Pancreas (tissue), 10 donors: ENCODE measurements at regions not wholly inside any gene's neighbourhood (a gene's known extent, or its start where the extent isn't known, plus 50 kb on each side); places are given as distances from the start of the nearest gene placed in this dataset.

Experiments
- ATAC-seq, 4 donors: fragments of 200-7000 bp; cut with Tn5 transposase; one replicate each; pipeline versions ENCODE4 v1.8.0 to v1.9.1; 2020; ENCODE audit warnings: mild to moderate bottlenecking in 4 of 4, moderate library complexity in 4 of 4
- DNase-seq, 6 donors: peaks; one replicate each; pipeline ENCODE4 v3.0.0-alpha.2; 2020
- FAIRE-seq: peaks from 2 replicates; lab custom pipeline; 2012; peaks lifted over from hg19 to GRCh38; lab: Jason Lieb, UNC
- H3K27ac ChIP-seq, 4 donors: fragments of 200-600 bp; sonication (generic); 1 replicate in 3 of 4; 2 replicates in 1 of 4; pipeline versions ENCODE4 v1.5.0 to v1.8.0; 2020
- H3K27me3 ChIP-seq, 4 donors: fragments of 200-600 bp; one replicate each; pipeline ENCODE4 v1.8.0; 2021
- H3K36me3 ChIP-seq, 3 donors: fragments of 200-600 bp; sonication (generic) in 1 of 3; one replicate each; pipeline versions ENCODE4 v1.5.0 to v1.8.0; 2020 to 2021
- H3K4me1 ChIP-seq, 3 donors: fragments of 200-600 bp; one replicate each; pipeline ENCODE4 v1.8.0; 2021
- H3K4me3 ChIP-seq, 4 donors: fragments of 200-600 bp; sonication (generic) in 2 of 4; one replicate each; pipeline versions ENCODE4 v1.5.0 to v1.8.0; 2020 to 2021
- H3K9me3 ChIP-seq, 4 donors: fragments of 200-600 bp; one replicate each; pipeline ENCODE4 v1.8.0; 2021
- CTCF ChIP-seq, 4 donors: fragments of 200-600 bp; sonication (generic) in 3 of 4; IDR thresholded peaks; one replicate each; pipeline versions ENCODE4 v1.5.0 to v1.8.0; 2021; ENCODE audit warnings: antibody characterized with exemption in 4 of 4
- WGBS, 2 donors: extraction: QIAGEN DNeasy Blood & Tissue Kit; methylation state at CpG; one replicate each; pipeline ENCODE4 v1.1.7; 2013; 5-methylcytosine and 5-hydroxymethylcytosine counted together
- intact Hi-C, 3 donors: fragments of 100-400 bp; cut with DNase I; formaldehyde crosslinking; loops; one replicate each; pipeline versions ENCODE4 v1.11.1 to v1.14.2; 2022
- donor health status: healthy with polysubstance abuse.
- donor health status: DM: no; HTN: no; CAD: no; lungs with moderate emphysema.
- donor health status: DM: no; HTN: no; CAD: no.
- donor health status: control.
- donor health status: control.
- donor health status: Bipolar disorder and iron deficiency.
- donor health status: DM: yes; HTN: yes; CAD: no.
- donor health status: DM: no; HTN: no; CAD: no.
- donor health status: DM: no; HTN: no; CAD: no.
- donor health status: DM: yes; HTN: yes; CAD: no.

GRCh38 chr19:27972291-27973040 is 1240.5 kb downstream of the UQCRFS1 start:
- ATAC-seq (peak in 3 of 4 donors; percentile 61 to 64 (median 64)), FAIRE-seq (no peak), DNase-seq (peak in 1 of 6 donors; percentile 12)
- TF ChIP-seq CTCF (IDR thresholded peaks at IDR 0.05), result no peak
- WGBS, 2 donors, result 38 to 46% methylated on average over 5 of the region's 5 CpGs
- Histone ChIP-seq H3K27ac (peak overlapping the region in 1 of 4 donors; percentile 28), H3K4me1 (no peaks in the 10 kb centered on the region), H3K4me3 (no peak overlapping the region), H3K36me3 (no peaks in the 10 kb centered on the region), H3K27me3 (no peaks in the 10 kb centered on the region), H3K9me3 (no peaks in the 10 kb centered on the region)
- intact Hi-C loops, result loop anchor here in 1 of 3 donors (5.0 to 10.0 kb wide), 2 partner anchors 262 to 355 kb away; no protein-coding TSS in a partner anchor

- no peak for FAIRE-seq
- Histone ChIP-seq H3K4me1 (no peaks in the 10 kb centered on the region), H3K9me3 (no peaks in the 10 kb centered on the region), H3K27ac (no peak overlapping the region), H3K27me3 (no peaks in the 10 kb centered on the region), H3K4me3 (no peak overlapping the region), H3K36me3 (no peaks in the 10 kb centered on the region)
- DNase-seq, result no peak
- TF ChIP-seq CTCF (IDR thresholded peaks at IDR 0.05), result no peak
- intact Hi-C loops, result loop anchor here in 1 of 3 donors (5.0 to 10.0 kb wide), 2 partner anchors 263 to 355 kb away; no protein-coding TSS in a partner anchor
- ATAC-seq, result no peak
- 50 to 89% methylated on average over 2 of the region's 2 CpGs for WGBS, 2 donors
Observed at GRCh38 chr19:27971869-27972268, 1241.1 kb downstream of the UQCRFS1 start.

GRCh38 chr19:27971071-27971470 is 1241.9 kb downstream of the UQCRFS1 start:
- H3K4me3 ChIP-seq, result no peak overlapping the region
- no peak overlapping the region for H3K27ac ChIP-seq
- H3K27me3 ChIP-seq, result no peaks in the 10 kb centered on the region
- intact Hi-C loops, result loop anchor here in 1 of 3 donors (5.0 to 10.0 kb wide), 2 partner anchors 264 to 356 kb away; no protein-coding TSS in a partner anchor
- ATAC-seq (no peak), DNase-seq (no peak), FAIRE-seq (no peak)
- WGBS, 2 donors, result 67 to 83% methylated on average over 5 of the region's 5 CpGs
- H3K9me3 ChIP-seq, result no peaks in the 10 kb centered on the region
- no peaks in the 10 kb centered on the region for H3K36me3 ChIP-seq
- TF ChIP-seq CTCF (IDR thresholded peaks at IDR 0.05), result no peak
- H3K4me1 ChIP-seq, result no peaks in the 10 kb centered on the region

GRCh38 chr19:27966390-27966816 is 1246.5 kb downstream of the UQCRFS1 start:
- FAIRE-seq (peak; percentile 23), DNase-seq (no peak), ATAC-seq (peak in 2 of 4 donors; percentile 57 to 59)
- no peak overlapping the region for H3K4me3 ChIP-seq
- H3K27ac ChIP-seq, result no peak overlapping the region
- no peaks in the 10 kb centered on the region for H3K27me3 ChIP-seq
- WGBS, 2 donors, result 4 to 6% methylated on average over 2 of the region's 2 CpGs
- H3K36me3 ChIP-seq, result no peaks in the 10 kb centered on the region
- intact Hi-C loops, result no loop called here
- peaks cover 0 to 10% (median 3%) of the 10 kb centered on the region in 3 donors for H3K4me1 ChIP-seq
- TF ChIP-seq CTCF (IDR thresholded peaks at IDR 0.05), result peak; percentile 23 to 65 (median 42)
- no peaks in the 10 kb centered on the region for H3K9me3 ChIP-seq

GRCh38 chr19:27964185-27964584 is 1248.8 kb downstream of the UQCRFS1 start:
- ATAC-seq (peak in 3 of 4 donors; percentile 52 to 80 (median 63)), FAIRE-seq (peak; percentile 47), DNase-seq (no peak)
- no peaks in the 10 kb centered on the region for H3K36me3 ChIP-seq
- H3K9me3 ChIP-seq, result no peaks in the 10 kb centered on the region
- H3K27me3 ChIP-seq, result no peaks in the 10 kb centered on the region
- H3K4me1 ChIP-seq, result peaks cover 0 to 10% (median 3%) of the 10 kb centered on the region in 3 donors
- no peak for TF ChIP-seq CTCF (IDR thresholded peaks at IDR 0.05)
- no peak overlapping the region for H3K27ac ChIP-seq
- no peak overlapping the region for H3K4me3 ChIP-seq
- intact Hi-C loops, result no loop called here
